Retinal pigment epithelial cell (primary cell): ENCODE measurements at regions not wholly inside any gene's neighbourhood (a gene's known extent, or its start where the extent isn't known, plus 50 kb on each side); places are given as distances from the start of the nearest gene placed in this dataset.

ENCODE experiments used
- DNase-seq: peaks from one replicate; pipeline ENCODE4 v3.0.0-alpha.2; 2010; ENCODE audit warnings: low read depth
- H3K4me3 ChIP-seq: 2 replicates; pipeline ENCODE4 v1.5.1; 2011; ENCODE audit warnings: mild to moderate bottlenecking, low read length, control low read depth, moderate library complexity
- CTCF ChIP-seq: conservative IDR thresholded peaks from 2 replicates; pipeline ENCODE4 v1.5.1; 2011; ENCODE audit warnings: low read depth, low read length, control low read depth, inconsistent platforms

DNA sequence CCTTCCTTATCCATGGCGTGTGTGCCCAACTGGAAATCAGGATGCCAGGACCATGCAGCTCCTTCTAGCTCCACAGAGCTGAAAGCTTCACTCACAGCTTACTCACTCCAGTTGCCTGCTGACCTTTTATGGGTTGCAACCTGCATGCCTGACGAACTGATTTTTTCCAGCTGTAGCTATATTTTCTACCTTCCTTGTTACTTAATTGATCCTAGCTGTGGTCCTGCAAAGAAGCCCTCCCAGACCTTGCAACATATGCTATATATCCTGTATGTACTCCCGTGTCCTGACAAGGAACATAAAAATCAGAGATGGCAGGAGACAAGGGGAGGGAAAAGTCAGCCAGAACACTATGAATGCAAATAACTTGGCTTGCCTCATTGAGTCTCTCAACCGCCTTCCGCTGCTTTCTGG lies 135.3 kb upstream of the LDB2 start:
- TF ChIP-seq CTCF: no peak
- DNase-seq: no peak
- H3K4me3 ChIP-seq: no peak overlapping the region

DNA sequence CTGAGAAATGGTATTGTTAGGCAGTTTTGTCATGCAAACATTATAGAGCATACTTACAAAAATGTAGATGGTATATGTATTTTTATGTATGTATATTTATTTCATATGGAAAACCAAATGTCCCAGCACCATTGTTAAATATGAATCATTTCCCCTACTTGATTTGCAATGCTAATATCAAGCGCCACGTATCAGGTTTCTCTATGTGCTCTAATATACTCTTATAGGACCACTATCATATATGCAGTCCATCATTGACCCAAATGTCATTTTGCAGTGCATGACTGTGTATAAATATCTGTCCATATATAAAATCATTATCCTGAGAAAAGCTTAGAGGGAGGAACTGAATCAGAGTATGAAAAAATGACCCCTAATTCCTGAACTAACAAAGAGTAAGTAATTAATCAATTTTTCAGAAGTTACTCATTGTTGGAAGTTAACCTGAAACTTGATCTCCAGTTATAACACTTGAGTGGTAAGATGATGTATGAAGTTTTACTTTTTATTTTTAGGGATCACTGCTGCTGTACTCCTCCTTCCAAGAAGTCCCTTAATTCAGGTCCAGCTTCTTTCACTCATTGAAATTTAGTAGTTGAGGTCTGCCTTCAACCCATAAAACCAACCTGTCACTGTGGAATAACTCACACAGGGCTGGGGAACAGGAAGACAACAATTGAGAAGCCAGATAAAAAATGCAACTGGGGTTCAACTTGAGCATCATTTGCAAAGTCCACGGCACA lies 134.8 kb upstream of the LDB2 start:
- no peak for DNase-seq
- TF ChIP-seq CTCF: no peak
- H3K4me3 ChIP-seq: no peak overlapping the region

DNA sequence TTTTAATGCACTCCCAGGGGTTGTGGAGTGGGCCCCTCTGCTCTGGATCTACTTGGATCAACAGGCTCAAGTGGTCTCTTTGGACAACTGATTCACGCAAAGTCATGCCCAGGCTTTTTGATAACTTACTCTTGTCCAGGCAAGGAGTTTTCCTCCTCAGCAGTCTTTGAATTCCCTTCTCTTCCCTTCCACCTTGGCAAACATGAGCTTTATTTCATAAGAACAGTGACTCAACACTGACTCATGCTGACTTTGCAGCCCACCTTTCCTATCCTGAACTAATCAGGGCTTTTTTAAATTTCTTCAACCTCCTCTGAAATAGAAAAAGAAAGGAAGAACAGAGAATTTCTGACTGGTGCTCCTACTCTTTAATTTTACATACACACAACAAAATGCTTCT lies 132.1 kb upstream of the LDB2 start:
- DNase-seq: peak; percentile 71
- no peak overlapping the region for H3K4me3 ChIP-seq
- TF ChIP-seq CTCF: no peak

GRCh38 chr4:17029964-17030363 lies 131.5 kb upstream of the LDB2 start:
- DNase-seq: no peak
- no peak for TF ChIP-seq CTCF
- no peak overlapping the region for H3K4me3 ChIP-seq

DNA sequence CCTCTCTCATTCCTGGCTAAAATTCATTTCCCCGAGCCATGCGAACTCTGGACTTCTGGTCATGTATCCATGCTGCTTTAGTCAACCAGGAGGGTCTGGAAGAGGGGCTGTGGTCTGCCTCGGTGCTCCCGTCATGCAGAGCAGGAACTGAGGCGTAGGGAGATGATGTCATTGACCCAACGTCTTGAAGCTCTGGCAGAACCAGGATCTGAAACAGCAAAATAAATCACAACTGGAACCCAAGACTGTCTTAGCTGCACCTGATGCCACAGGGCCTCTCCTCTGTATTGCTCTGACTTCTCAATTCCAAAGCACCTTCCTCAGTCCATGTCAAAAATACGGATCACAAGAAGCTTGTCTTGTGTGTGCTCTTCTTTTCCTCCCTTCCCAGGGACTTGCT lies 131.0 kb upstream of the LDB2 start:
- no peak overlapping the region for H3K4me3 ChIP-seq
- TF ChIP-seq CTCF: no peak
- DNase-seq: no peak

DNA sequence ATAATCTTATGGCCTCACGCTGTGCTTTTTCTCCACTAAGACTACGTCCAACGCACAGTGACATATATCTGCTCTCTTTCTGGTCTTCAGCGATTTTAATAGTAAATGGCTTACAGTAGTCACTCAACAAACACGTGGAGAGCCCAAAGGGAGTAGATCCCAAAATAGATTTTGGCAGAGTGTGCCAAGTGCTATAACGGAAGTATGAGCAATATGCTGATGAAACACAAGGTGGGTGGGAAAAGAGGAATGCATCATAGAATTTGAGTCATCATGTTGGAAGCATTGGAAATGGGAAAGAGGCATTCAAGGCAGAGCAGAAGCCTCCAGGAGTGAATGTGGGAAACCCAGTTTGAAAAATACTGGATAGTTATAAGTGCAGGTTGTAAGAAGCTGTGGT lies 129.1 kb upstream of the LDB2 start:
- no peak for TF ChIP-seq CTCF
- no peak overlapping the region for H3K4me3 ChIP-seq
- peak; percentile 58 for DNase-seq

DNA sequence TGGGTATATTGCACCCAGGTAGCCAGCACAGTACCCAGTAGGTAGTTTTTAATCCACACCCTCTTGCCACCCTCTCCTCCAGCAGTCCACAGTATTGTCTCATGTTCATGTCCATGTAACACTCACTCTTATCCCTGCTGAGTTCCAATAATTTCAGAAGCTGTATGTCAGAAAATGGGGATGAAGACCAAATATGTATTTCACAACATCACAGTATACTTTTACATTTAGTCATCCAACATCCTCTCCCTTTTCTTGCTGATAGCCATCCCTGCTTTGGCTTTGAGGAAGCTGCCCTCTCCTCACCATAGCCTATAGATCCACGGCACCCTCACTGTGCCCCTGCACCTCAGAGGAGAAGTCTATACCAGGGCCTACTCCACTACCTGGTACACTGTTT lies 126.0 kb upstream of the LDB2 start:
- DNase-seq: no peak
- no peak for TF ChIP-seq CTCF

More for the DNA sequence above, 126.0 kb upstream of the LDB2 start:
- H3K4me3 ChIP-seq: no peak overlapping the region
